AG09309 (cell line): ENCODE measurements at regions not wholly inside any gene's neighbourhood (a gene's known extent, or its start where the extent isn't known, plus 50 kb on each side); places are given as distances from the start of the nearest gene placed in this dataset.
A peak's percentile ranks its signal among the peaks of the same experiment; 100 is the strongest.

Source experiments
- DNase-seq: peaks from one replicate; pipeline ENCODE4 v3.0.0-alpha.2; 2010; ENCODE audit warnings: low read depth
- H3K4me3 ChIP-seq: 2 replicates; pipeline ENCODE4 v1.5.1; 2011; ENCODE audit warnings: mild to moderate bottlenecking, low read depth, low read length, moderate library complexity; ENCODE audit not compliant: control insufficient read depth
- TF ChIP-seq, protein P1 (sequence below): IDR thresholded peaks from 2 replicates; pipeline ENCODE4 v1.5.1; 2011; ENCODE audit warnings: mild to moderate bottlenecking, low read depth, low read length, inconsistent platforms; ENCODE audit not compliant: insufficient read depth, control insufficient read depth; ENCODE audit errors: missing control alignments

DNA sequence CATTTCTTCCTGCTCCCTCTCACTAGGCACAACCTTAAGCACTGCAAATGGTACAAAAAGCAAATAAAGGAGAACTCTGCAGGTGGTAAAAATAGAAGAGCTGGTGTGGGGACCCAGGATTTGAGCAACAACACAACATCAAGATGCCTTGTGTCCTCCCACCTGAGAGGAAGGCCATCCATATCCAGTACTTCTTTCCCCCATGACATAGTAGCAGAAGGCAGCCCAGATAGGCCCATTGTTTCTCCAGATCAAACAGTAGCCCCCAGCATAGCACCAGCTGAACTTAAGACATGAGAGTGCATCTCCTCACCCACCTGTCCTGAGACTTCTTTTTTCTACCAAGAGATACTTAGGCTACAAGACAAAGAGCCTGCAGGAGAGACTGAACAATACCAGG lies 180.5 kb downstream of the GOLGA6L6 start:
- TF ChIP-seq, protein P1, sequence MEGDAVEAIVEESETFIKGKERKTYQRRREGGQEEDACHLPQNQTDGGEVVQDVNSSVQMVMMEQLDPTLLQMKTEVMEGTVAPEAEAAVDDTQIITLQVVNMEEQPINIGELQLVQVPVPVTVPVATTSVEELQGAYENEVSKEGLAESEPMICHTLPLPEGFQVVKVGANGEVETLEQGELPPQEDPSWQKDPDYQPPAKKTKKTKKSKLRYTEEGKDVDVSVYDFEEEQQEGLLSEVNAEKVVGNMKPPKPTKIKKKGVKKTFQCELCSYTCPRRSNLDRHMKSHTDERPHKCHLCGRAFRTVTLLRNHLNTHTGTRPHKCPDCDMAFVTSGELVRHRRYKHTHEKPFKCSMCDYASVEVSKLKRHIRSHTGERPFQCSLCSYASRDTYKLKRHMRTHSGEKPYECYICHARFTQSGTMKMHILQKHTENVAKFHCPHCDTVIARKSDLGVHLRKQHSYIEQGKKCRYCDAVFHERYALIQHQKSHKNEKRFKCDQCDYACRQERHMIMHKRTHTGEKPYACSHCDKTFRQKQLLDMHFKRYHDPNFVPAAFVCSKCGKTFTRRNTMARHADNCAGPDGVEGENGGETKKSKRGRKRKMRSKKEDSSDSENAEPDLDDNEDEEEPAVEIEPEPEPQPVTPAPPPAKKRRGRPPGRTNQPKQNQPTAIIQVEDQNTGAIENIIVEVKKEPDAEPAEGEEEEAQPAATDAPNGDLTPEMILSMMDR, result no peak
- no peak for DNase-seq
- no peak overlapping the region for H3K4me3 ChIP-seq

DNA sequence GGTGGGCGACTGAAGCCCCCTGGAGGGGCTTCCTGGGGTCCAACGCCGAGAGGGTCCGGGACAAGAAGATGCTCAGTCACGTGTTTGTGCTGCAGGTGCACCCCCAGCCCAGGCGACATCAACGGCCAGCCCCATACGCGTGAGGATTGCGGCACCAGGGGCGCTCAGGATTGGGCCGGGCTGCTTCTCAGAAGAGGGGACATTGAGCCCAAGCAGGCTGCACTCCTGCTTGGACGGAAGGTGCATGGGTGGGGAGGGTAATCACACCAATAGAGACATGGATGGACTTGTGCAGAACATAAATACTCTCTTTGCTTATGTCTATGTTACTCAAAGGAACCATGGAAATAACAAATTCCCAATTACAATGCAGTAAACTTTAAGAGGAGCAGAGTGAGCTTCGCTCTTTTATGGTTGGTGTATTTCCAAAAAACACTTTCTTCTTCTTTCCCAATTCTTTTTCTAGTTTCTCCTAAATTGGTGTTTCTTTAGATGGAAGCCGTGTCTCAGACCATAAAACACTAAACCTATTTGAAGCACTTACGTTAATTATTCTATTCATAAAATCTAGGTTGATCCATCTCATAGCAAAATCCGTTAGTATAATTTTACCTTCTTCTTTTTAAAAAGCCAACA lies 182.7 kb downstream of the GOLGA6L6 start:
- DNase-seq, result no peak
- H3K4me3 ChIP-seq, result no peak overlapping the region
- TF ChIP-seq, protein P1, result no peak

GRCh38 chr15:20358066-20358778 lies 183.4 kb downstream of the GOLGA6L6 start:
- no peak overlapping the region for H3K4me3 ChIP-seq
- TF ChIP-seq, protein P1, result no peak
- DNase-seq, result no peak

GRCh38 chr15:20357481-20358065 lies 184.0 kb downstream of the GOLGA6L6 start:
- H3K4me3 ChIP-seq, result no peak overlapping the region
- DNase-seq, result no peak
- TF ChIP-seq, protein P1, result no peak

GRCh38 chr15:20356911-20357480 lies 184.6 kb downstream of the GOLGA6L6 start:
- TF ChIP-seq, protein P1, result no peak
- H3K4me3 ChIP-seq, result no peak overlapping the region
- DNase-seq, result no peak

- no peak for DNase-seq
- no peak overlapping the region for H3K4me3 ChIP-seq
- TF ChIP-seq, protein P1, result peak; percentile 53
Observed at GRCh38 chr15:20356444-20356910, 185.1 kb downstream of the GOLGA6L6 start.
